CD14-positive monocyte (primary cell): ENCODE measurements at regions not wholly inside any gene's neighbourhood (a gene's known extent, or its start where the extent isn't known, plus 50 kb on each side); places are given as distances from the start of the nearest gene placed in this dataset.

Experiments used
- DNase-seq, 3 donors: peaks; one replicate each; pipeline ENCODE4 v3.0.0-alpha.2; 2011 to 2022
- H2AFZ ChIP-seq: 2 replicates; pipeline ENCODE4 v1.6.0; 2012; ENCODE audit warnings: mild to moderate bottlenecking, low read depth, low read length, inconsistent platforms; ENCODE audit not compliant: insufficient read depth, poor library complexity, severe bottlenecking
- H3K27ac ChIP-seq, 2 donors: 1 replicate in 1 of 2; 2 replicates in 1 of 2; pipeline ENCODE4 v1.5.1; 2012 to 2013; ENCODE audit warnings: low read length in 2 of 2, control low read depth in 1 of 2, inconsistent platforms in 1 of 2, low read depth in 1 of 2, mild to moderate bottlenecking in 1 of 2
- H3K27me3 ChIP-seq, 2 donors: one replicate each; pipeline versions ENCODE4 v1.6.0 to v1.6.1; 2011 to 2013; ENCODE audit warnings: low read length in 2 of 2; ENCODE audit not compliant: control insufficient read depth in 2 of 2, insufficient read depth in 2 of 2
- H3K36me3 ChIP-seq, 2 donors: replicated peaks in 1 of 2; 1 replicate in 1 of 2; 2 replicates in 1 of 2; pipeline versions ENCODE4 v1.5.1 to v1.6.1; 2012 to 2013; ENCODE audit warnings: low read length in 2 of 2, control low read depth in 1 of 2, inconsistent platforms in 1 of 2, mild to moderate bottlenecking in 1 of 2; ENCODE audit not compliant: insufficient read depth in 2 of 2, control insufficient read depth in 1 of 2
- H3K4me1 ChIP-seq, 2 donors: 1 replicate in 1 of 2; 2 replicates in 1 of 2; pipeline versions ENCODE4 v1.5.1 to v1.6.1; 2012 to 2013; ENCODE audit warnings: low read length in 2 of 2, control low read depth in 1 of 2, inconsistent platforms in 1 of 2, mild to moderate bottlenecking in 1 of 2, moderate library complexity in 1 of 2; ENCODE audit not compliant: insufficient read depth in 2 of 2, control insufficient read depth in 1 of 2
- H3K4me2 ChIP-seq: replicated peaks from 2 replicates; pipeline ENCODE3; 2012; ENCODE audit warnings: low read length, moderate library complexity, mild to moderate bottlenecking; ENCODE audit not compliant: poor library complexity, severe bottlenecking; ENCODE audit errors: extremely low read depth
- H3K4me3 ChIP-seq, 3 experiments: fragments of 200-600 bp in 1 of 3; sonication (generic) in 1 of 3; replicated peaks in 1 of 3; 1 replicate in 2 of 3; 2 replicates in 1 of 3; pipeline ENCODE4 v1.5.1; 2011 to 2013; ENCODE audit warnings: low read length in 3 of 3, mild to moderate bottlenecking in 3 of 3, control low read depth in 2 of 3, low read depth in 2 of 3, inconsistent platforms in 1 of 3, moderate library complexity in 1 of 3
- H3K79me2 ChIP-seq: 2 replicates; pipeline ENCODE4 v1.6.0; 2012; ENCODE audit warnings: mild to moderate bottlenecking, control low read depth, inconsistent platforms, low read length, moderate library complexity; ENCODE audit not compliant: insufficient read depth
- H3K9ac ChIP-seq: 2 replicates; pipeline ENCODE4 v1.6.0; 2017; ENCODE audit warnings: low read length, mild to moderate bottlenecking; ENCODE audit not compliant: insufficient read depth, poor library complexity, severe bottlenecking
- H3K9me3 ChIP-seq, 2 donors: replicated peaks in 1 of 2; 1 replicate in 1 of 2; 2 replicates in 1 of 2; pipeline versions ENCODE4 v1.5.1 to v1.6.1; 2012 to 2013; ENCODE audit warnings: low read length in 2 of 2, control low read depth in 1 of 2; ENCODE audit not compliant: control insufficient read depth in 1 of 2, insufficient read depth in 1 of 2
- H4K20me1 ChIP-seq: 2 replicates; pipeline ENCODE4 v1.6.0; 2012; ENCODE audit warnings: mild to moderate bottlenecking, low read length, control low read depth, moderate library complexity; ENCODE audit not compliant: insufficient read depth
- H3K27ac Mint-ChIP-seq, 7 donors: one replicate each; pipeline ENCODE4 v1.8.0; 2020; ENCODE audit warnings: mild to moderate bottlenecking in 7 of 7, mixed read lengths in 7 of 7, moderate library complexity in 6 of 7, inconsistent platforms in 2 of 7
- H3K27me3 Mint-ChIP-seq, 3 donors: one replicate each; pipeline ENCODE4 v1.8.0; 2021 to 2022; ENCODE audit warnings: low read depth in 3 of 3, mild to moderate bottlenecking in 3 of 3, mixed read lengths in 3 of 3, moderate library complexity in 3 of 3, inconsistent platforms in 1 of 3
- H3K36me3 Mint-ChIP-seq, 2 donors: one replicate each; pipeline ENCODE4 v1.8.0; 2020; ENCODE audit warnings: mixed read lengths in 2 of 2, inconsistent platforms in 1 of 2, mild to moderate bottlenecking in 1 of 2
- H3K4me1 Mint-ChIP-seq: one replicate; pipeline ENCODE4 v1.8.0; 2020; ENCODE audit warnings: mild to moderate bottlenecking, mixed read lengths
- H3K4me3 Mint-ChIP-seq, 2 donors: one replicate each; pipeline ENCODE4 v1.8.0; 2020; ENCODE audit warnings: mild to moderate bottlenecking in 2 of 2, mixed read lengths in 2 of 2, moderate library complexity in 1 of 2
- H3K9me3 Mint-ChIP-seq, 7 donors: one replicate each; pipeline ENCODE4 v1.8.0; 2020 to 2022; ENCODE audit warnings: mixed read lengths in 7 of 7, mild to moderate bottlenecking in 6 of 7, moderate library complexity in 6 of 7, inconsistent platforms in 2 of 7
- CTCF ChIP-seq: fragments of 200-600 bp; IDR thresholded peaks from one replicate; pipeline ENCODE4 v1.8.0; 2022; ENCODE audit warnings: antibody characterized with exemption, mild to moderate bottlenecking
- WGBS: methylation state at CpG from one replicate; pipeline ENCODE4 v1.1.5; 2013; ENCODE audit warnings: missing lambda C conversion rate; ENCODE audit not compliant: insufficient coverage; 5-methylcytosine and 5-hydroxymethylcytosine counted together
- intact Hi-C, 2 donors: fragments of 100-400 bp; cut with micrococcal nuclease; formaldehyde crosslinking; loops; one replicate each; pipeline versions ENCODE4 v1.15.0 to v1.15.1; 2023

GRCh38 chr4:148834804-148835631, 392.8 kb upstream of the NR3C2 start:
- H3K79me2 ChIP-seq = no peaks in the 10 kb centered on the region
- Mint-ChIP-seq H3K27ac (peak overlapping the region in 2 of 7 donors; percentile 44 to 77), H3K4me1 (peaks cover 14% of the 10 kb centered on the region), H3K9me3 (peaks cover 2 to 8% (median 3%) of the 10 kb centered on the region in 7 donors), H3K4me3 (peak overlapping the region in 1 of 2 donors; percentile 61), H3K36me3 (no peaks in the 10 kb centered on the region), H3K27me3 (peaks cover 0 to 1% (median 0%) of the 10 kb centered on the region in 3 donors)
- H3K4me1 ChIP-seq = peaks cover 12 to 15% of the 10 kb centered on the region in 2 donors
- peak overlapping the region in 1 of 2 donors; percentile 37 for H3K27ac ChIP-seq
- TF ChIP-seq CTCF = no peak
- H3K27me3 ChIP-seq = no peaks in the 10 kb centered on the region
- WGBS = 38% methylated on average over 2 of the region's 6 CpGs
- peak overlapping the region; percentile 33 for H3K4me2 ChIP-seq
- no peak overlapping the region for H3K9ac ChIP-seq
- H2AFZ ChIP-seq = no peak overlapping the region
- H3K9me3 ChIP-seq = no peaks in the 10 kb centered on the region
- peak in 2 of 3 donors; percentile 14 to 58 for DNase-seq
- no peaks in the 10 kb centered on the region for H3K36me3 ChIP-seq
- peak overlapping the region in 1 of 3 experiments; percentile 27 for H3K4me3 ChIP-seq
- intact Hi-C loops = no loop called here
- H4K20me1 ChIP-seq = no peaks in the 10 kb centered on the region

- no peak overlapping the region for H3K9ac ChIP-seq
- no peak overlapping the region for H2AFZ ChIP-seq
- no peak overlapping the region for H3K4me2 ChIP-seq
- H3K9me3 ChIP-seq = peaks cover 0 to 9% of the 10 kb centered on the region in 2 donors
- no peaks in the 10 kb centered on the region for H3K27me3 ChIP-seq
- no peaks in the 10 kb centered on the region for H4K20me1 ChIP-seq
- H3K79me2 ChIP-seq = no peaks in the 10 kb centered on the region
- H3K36me3 ChIP-seq = no peaks in the 10 kb centered on the region
- Mint-ChIP-seq H3K9me3 (peaks cover 2 to 14% (median 5%) of the 10 kb centered on the region in 7 donors), H3K27me3 (peaks cover 0 to 1% (median 1%) of the 10 kb centered on the region in 3 donors), H3K27ac (no peak overlapping the region), H3K36me3 (no peaks in the 10 kb centered on the region), H3K4me3 (no peak overlapping the region), H3K4me1 (peaks cover 14% of the 10 kb centered on the region)
- intact Hi-C loops = no loop called here
- peak in 1 of 3 donors; percentile 7 for DNase-seq
- H3K4me3 ChIP-seq = no peak overlapping the region
- peaks cover 12 to 15% of the 10 kb centered on the region in 2 donors for H3K4me1 ChIP-seq
- TF ChIP-seq CTCF = no peak
- H3K27ac ChIP-seq = no peak overlapping the region
Observed at GRCh38 chr4:148831945-148832344, 389.7 kb upstream of the NR3C2 start.
